HG03460 (cell line): ENCODE measurements at regions not wholly inside any gene's neighbourhood (a gene's known extent, or its start where the extent isn't known, plus 50 kb on each side); places are given as distances from the start of the nearest gene placed in this dataset.
"Not testable (repeated sequence)": the region's sequence is repeated elsewhere in the genome, so short reads cannot be mapped to it uniquely, and the experiment has no call there.

Experiments
- ATAC-seq: cut with Tn5 transposase; IDR thresholded peaks from one replicate; pipeline ENCODE4 v1.9.1; 2021; ENCODE audit not compliant: unreplicated experiment

- no peak for ATAC-seq
Measured at GRCh38 chr18:51330148-51330547, 132.7 kb upstream of the MEX3C start.

GRCh38 chr18:51330739-51331138 is 133.3 kb upstream of the MEX3C start:
- ATAC-seq = no peak

GRCh38 chr18:51337406-51337805 is 139.9 kb upstream of the MEX3C start:
- ATAC-seq = no peak

GRCh38 chr18:51339856-51340255 is 142.4 kb upstream of the MEX3C start:
- ATAC-seq = no peak

- no peak for ATAC-seq
Measured at GRCh38 chr18:51340332-51340731, 142.9 kb upstream of the MEX3C start.

GRCh38 chr18:51342815-51343214 is 145.3 kb upstream of the MEX3C start:
- no peak for ATAC-seq

GRCh38 chr18:51345848-51346391 is 148.4 kb upstream of the MEX3C start:
- no peak for ATAC-seq

GRCh38 chr18:51346404-51346803 is 148.9 kb upstream of the MEX3C start:
- ATAC-seq = no peak

- ATAC-seq = no peak
Measured at GRCh38 chr18:51350081-51350480, 152.6 kb upstream of the MEX3C start.

- no peak for ATAC-seq
Measured at GRCh38 chr18:51355841-51356240, 158.4 kb upstream of the MEX3C start.

GRCh38 chr18:51360301-51360700 is 162.8 kb upstream of the MEX3C start:
- ATAC-seq = not testable (repeated sequence)

GRCh38 chr18:51361130-51361860 is 163.8 kb upstream of the MEX3C start:
- ATAC-seq = peak; percentile 82

- ATAC-seq = no peak
Measured at GRCh38 chr18:51363384-51363783, 165.9 kb upstream of the MEX3C start.

- no peak for ATAC-seq
Measured at GRCh38 chr18:51370996-51371395, 173.5 kb upstream of the MEX3C start.

- no peak for ATAC-seq
Measured at GRCh38 chr18:51371929-51372328, 174.4 kb upstream of the MEX3C start.

GRCh38 chr18:51382081-51382480 is 184.6 kb upstream of the MEX3C start:
- ATAC-seq = no peak

- ATAC-seq = no peak
Measured at GRCh38 chr18:51383116-51383515, 185.6 kb upstream of the MEX3C start.

- ATAC-seq = no peak
Measured at GRCh38 chr18:51383711-51384110, 186.2 kb upstream of the MEX3C start.

GRCh38 chr18:51385270-51385669 is 187.8 kb upstream of the MEX3C start:
- no peak for ATAC-seq

GRCh38 chr18:51390702-51391101 is 193.2 kb upstream of the MEX3C start:
- ATAC-seq = no peak

GRCh38 chr18:51391215-51391614 is 193.7 kb upstream of the MEX3C start:
- ATAC-seq = no peak

- ATAC-seq = no peak
Measured at GRCh38 chr18:51391731-51392130, 194.2 kb upstream of the MEX3C start.
